GM23248 (cell line): ENCODE measurements at regions not wholly inside any gene's neighbourhood (a gene's known extent, or its start where the extent isn't known, plus 50 kb on each side); places are given as distances from the start of the nearest gene placed in this dataset.

Source experiments
- EZH2 ChIP-seq: fragments of 200-600 bp; sonication (generic); IDR thresholded peaks from 2 replicates; pipeline ENCODE4 v1.6.1; 2018; ENCODE audit warnings: antibody characterized with exemption, mild to moderate bottlenecking; ENCODE audit not compliant: insufficient read depth, poor library complexity, severe bottlenecking
- EZH2phosphoT487 ChIP-seq: fragments of 200-600 bp; sonication (generic); IDR thresholded peaks from 2 replicates; pipeline ENCODE4 v1.6.1; 2018; ENCODE audit warnings: antibody characterized with exemption, moderate library complexity, mild to moderate bottlenecking, low read depth; ENCODE audit not compliant: insufficient read depth

DNA sequence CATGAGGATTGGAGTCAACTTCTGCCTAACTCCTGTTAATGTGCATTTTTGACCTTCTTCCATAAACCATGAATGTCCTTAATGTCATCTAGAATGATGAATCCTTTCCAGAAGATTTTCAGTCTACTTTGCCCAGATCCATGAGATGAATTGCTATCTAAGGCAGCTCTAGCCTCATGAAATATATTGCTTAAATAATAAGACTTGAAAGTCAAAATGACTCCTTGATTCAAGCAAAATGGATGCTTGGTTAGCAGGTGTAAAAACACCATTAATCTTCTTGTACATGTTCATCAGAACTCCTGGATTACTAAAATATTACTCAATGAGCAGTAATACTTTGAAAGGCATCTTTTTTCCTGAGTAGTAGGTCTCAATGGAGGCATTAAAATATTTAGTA is 238.5 kb upstream of the ZC3H12C start:
- no peak for TF ChIP-seq EZH2phosphoT487
- TF ChIP-seq EZH2, result no peak
